WTC11 (cell line): ENCODE measurements at regions not wholly inside any gene's neighbourhood (a gene's known extent, or its start where the extent isn't known, plus 50 kb on each side); places are given as distances from the start of the nearest gene placed in this dataset.

Experiments
- ATAC-seq: fragments of 200-7000 bp; cut with Tn5 transposase; 2 replicates; pipeline ENCODE4 v1.10.0; 2021; ENCODE audit warnings: mild to moderate bottlenecking, moderate library complexity
- CTCF ChIA-PET: fragments of 300-600 bp; sonication (Branson Sonifier 250); formaldehyde crosslinking; loops from one replicate; lab custom pipeline; 2021; ENCODE audit warnings: antibody characterized with exemption; lab: Charles Lee
- POLR2A ChIA-PET: fragments of 350-600 bp; sonication (Branson Sonifier 250); formaldehyde crosslinking; loops from one replicate; lab custom pipeline; 2021; ENCODE audit warnings: antibody characterized with exemption; lab: Charles Lee
- DNase-seq: peaks from one replicate; pipeline ENCODE4 v3.0.0; 2021; ENCODE audit warnings: low spot score
- H3K27ac Mint-ChIP-seq: 2 replicates; pipeline ENCODE4 v1.8.0; 2021; ENCODE audit warnings: mixed read lengths
- H3K27me3 Mint-ChIP-seq: 2 replicates; pipeline ENCODE4 v1.8.0; 2021; ENCODE audit warnings: low read depth, mild to moderate bottlenecking, moderate library complexity, mixed read lengths
- H3K36me3 Mint-ChIP-seq: 2 replicates; pipeline ENCODE4 v1.8.0; 2021; ENCODE audit warnings: mixed read lengths
- H3K4me1 Mint-ChIP-seq: 2 replicates; pipeline ENCODE4 v1.8.0; 2022; ENCODE audit warnings: mixed read lengths
- H3K4me3 Mint-ChIP-seq: 2 replicates; pipeline ENCODE4 v1.8.0; 2021; ENCODE audit warnings: mild to moderate bottlenecking, moderate library complexity, mixed read lengths
- H3K9me3 Mint-ChIP-seq: 2 replicates; pipeline ENCODE4 v1.8.0; 2021; ENCODE audit warnings: mixed read lengths
- AR ChIP-seq: fragments of 250-450 bp; sonication (Bioruptor Pico); IDR thresholded peaks from 2 replicates; pipeline ENCODE4 v1.9.0; 2021; ENCODE audit warnings: mild to moderate bottlenecking
- CBFB ChIP-seq: sonication (generic); formaldehyde crosslinking; IDR thresholded peaks from 2 replicates; pipeline ENCODE4 v1.8.1; 2022; ENCODE audit warnings: mild to moderate bottlenecking, low read depth, missing genetic modification reagents
- E2F1 ChIP-seq: sonication (generic); formaldehyde crosslinking; IDR thresholded peaks from 2 replicates; pipeline ENCODE4 v1.8.0; 2022; ENCODE audit warnings: mild to moderate bottlenecking, missing genetic modification reagents
- ELF4 ChIP-seq: sonication (generic); formaldehyde crosslinking; IDR thresholded peaks from 2 replicates; pipeline ENCODE4 v1.8.1; 2022; ENCODE audit warnings: low read depth, mild to moderate bottlenecking, moderate library complexity, missing genetic modification reagents
- ETV6 ChIP-seq: sonication (generic); formaldehyde crosslinking; IDR thresholded peaks from 2 replicates; pipeline ENCODE4 v1.8.1; 2022; ENCODE audit warnings: mild to moderate bottlenecking, missing genetic modification reagents
- HMGA2 ChIP-seq: fragments of 250-450 bp; sonication (Bioruptor Pico); IDR thresholded peaks from 2 replicates; pipeline ENCODE4 v1.4.0; 2021; ENCODE audit warnings: mild to moderate bottlenecking, moderate library complexity
- IRF1 ChIP-seq: sonication (generic); formaldehyde crosslinking; IDR thresholded peaks from 2 replicates; pipeline ENCODE4 v1.8.0; 2023; ENCODE audit warnings: missing genetic modification reagents
- JAZF1 ChIP-seq: fragments of 250-450 bp; sonication (Bioruptor Pico); IDR thresholded peaks from 2 replicates; pipeline ENCODE4 v1.9.0; 2021; ENCODE audit warnings: moderate library complexity, mild to moderate bottlenecking, inconsistent platforms
- NFYB ChIP-seq: sonication (generic); formaldehyde crosslinking; conservative IDR thresholded peaks from 2 replicates; pipeline ENCODE4 v1.8.0; 2022; ENCODE audit warnings: low read depth, missing genetic modification reagents
- NR2C2 ChIP-seq: sonication (generic); formaldehyde crosslinking; IDR thresholded peaks from 2 replicates; pipeline ENCODE4 v1.8.0; 2022; ENCODE audit warnings: mild to moderate bottlenecking, missing genetic modification reagents
- PRRX2 ChIP-seq: fragments of 250-450 bp; sonication (Bioruptor Pico); IDR thresholded peaks from 2 replicates; pipeline ENCODE4 v1.8.0; 2021; ENCODE audit warnings: mild to moderate bottlenecking
- SMAD4 ChIP-seq: sonication (generic); formaldehyde crosslinking; IDR thresholded peaks from 2 replicates; pipeline ENCODE4 v1.8.0; 2022; ENCODE audit warnings: mild to moderate bottlenecking, missing genetic modification reagents
- SOX15 ChIP-seq: fragments of 250-450 bp; sonication (Bioruptor Pico); IDR thresholded peaks from 2 replicates; pipeline ENCODE4 v1.9.0; 2021; ENCODE audit warnings: mild to moderate bottlenecking
- STAT6 ChIP-seq: sonication (generic); formaldehyde crosslinking; conservative IDR thresholded peaks from 2 replicates; pipeline ENCODE4 v1.8.1; 2023; ENCODE audit warnings: mild to moderate bottlenecking, low read depth, missing genetic modification reagents, moderate library complexity
- TEAD1 ChIP-seq: sonication (generic); formaldehyde crosslinking; IDR thresholded peaks from 2 replicates; pipeline ENCODE4 v1.8.0; 2022; ENCODE audit warnings: mild to moderate bottlenecking, missing genetic modification reagents
- USF2 ChIP-seq: sonication (generic); formaldehyde crosslinking; IDR thresholded peaks from 2 replicates; pipeline ENCODE4 v1.8.1; 2023; ENCODE audit warnings: mild to moderate bottlenecking, missing genetic modification reagents, moderate library complexity
- ZNF263 ChIP-seq: sonication (generic); formaldehyde crosslinking; IDR thresholded peaks from 2 replicates; pipeline ENCODE4 v1.8.1; 2022; ENCODE audit warnings: low read depth, mild to moderate bottlenecking, moderate library complexity, missing genetic modification reagents
- ZNF281 ChIP-seq: sonication (generic); formaldehyde crosslinking; IDR thresholded peaks from 2 replicates; pipeline ENCODE4 v1.8.0; 2023; ENCODE audit warnings: mild to moderate bottlenecking, missing genetic modification reagents
- ZNF671 ChIP-seq: fragments of 250-450 bp; sonication (Bioruptor Pico); IDR thresholded peaks from 2 replicates; pipeline ENCODE4 v1.8.0; 2021; ENCODE audit warnings: mild to moderate bottlenecking

- TF ChIP-seq AR (CRISPR knock-in tag) = no peak
- no peak for TF ChIP-seq E2F1 (CRISPR knock-in tag)
- TF ChIP-seq NFYB (CRISPR knock-in tag) = no peak
- TF ChIP-seq PRRX2 (CRISPR knock-in tag) = no peak
- TF ChIP-seq ZNF263 (CRISPR knock-in tag) = no peak
- no peak for TF ChIP-seq USF2
- TF ChIP-seq, all 79 proteins: peak for 0
Observed at GRCh38 chr4:81785338-81785737, 313.6 kb upstream of the RASGEF1B start (continued).

GRCh38 chr4:81783558-81783957, 311.9 kb upstream of the RASGEF1B start:
- no peak for DNase-seq
- Mint-ChIP-seq H3K4me3 (no peak overlapping the region), H3K9me3 (no peaks in the 10 kb centered on the region), H3K36me3 (no peaks in the 10 kb centered on the region), H3K27ac (no peak overlapping the region), H3K27me3 (no peaks in the 10 kb centered on the region), H3K4me1 (no peaks in the 10 kb centered on the region)
- ChIA-PET POLR2A (no interaction called here), CTCF (interaction anchor here (0.6 kb wide), 1 partner anchor 501 kb away, joined by 3 read pairs; no protein-coding TSS in a partner anchor)
- no peak for ATAC-seq
- no peak for TF ChIP-seq JAZF1
- no peak for TF ChIP-seq ELF4 (CRISPR knock-in tag)
- TF ChIP-seq SMAD4 (CRISPR knock-in tag) = no peak
- no peak for TF ChIP-seq NR2C2 (CRISPR knock-in tag)
- no peak for TF ChIP-seq ZNF671 (CRISPR knock-in tag)
- TF ChIP-seq TEAD1 (CRISPR knock-in tag) = no peak
- TF ChIP-seq CBFB (CRISPR knock-in tag) = no peak
- no peak for TF ChIP-seq ETV6 (CRISPR knock-in tag)
- no peak for TF ChIP-seq ZNF281

GRCh38 chr4:81781799-81782198, 310.1 kb upstream of the RASGEF1B start:
- Mint-ChIP-seq H3K9me3 (peaks cover 8% of the 10 kb centered on the region), H3K27ac (no peak overlapping the region), H3K36me3 (no peaks in the 10 kb centered on the region), H3K4me1 (no peaks in the 10 kb centered on the region), H3K4me3 (no peak overlapping the region), H3K27me3 (no peaks in the 10 kb centered on the region)
- no peak for ATAC-seq
- DNase-seq = no peak
- POLR2A ChIA-PET = no interaction called here
- CTCF ChIA-PET = no interaction called here
- TF ChIP-seq ZNF281 (no peak), CBFB (CRISPR knock-in tag) (no peak), ZNF671 (CRISPR knock-in tag) (no peak), STAT6 (CRISPR knock-in tag) (no peak), HMGA2 (CRISPR knock-in tag) (no peak), IRF1 (CRISPR knock-in tag) (no peak), SOX15 (no peak)
